ENCODE measurements at regions not wholly inside any gene's neighbourhood (a gene's known extent, or its start where the extent isn't known, plus 50 kb on each side); places are given as distances from the start of the nearest gene placed in this dataset.

- POLR2A ChIA-PET, result no interaction called here
Observed at GRCh38 chr13:40399756-40400155, 266.7 kb downstream of the FOXO1 start.

GRCh38 chr13:40401911-40402776 is 264.3 kb downstream of the FOXO1 start:
- H3K4me3 ChIP-seq (ENCODE audit: low read depth, low read length), result no peak overlapping the region
- CTCF ChIA-PET, result interaction anchor here (1.2 kb wide), 2 partner anchors 10 to 266 kb away, joined by 3 read pairs; no protein-coding TSS in a partner anchor
- POLR2A ChIA-PET, result no interaction called here
- TF ChIP-seq CTCF (IDR thresholded peaks at IDR 0.05; ENCODE audit: insufficient read depth, low read depth, low read length), result no peak
- no peaks in the 10 kb centered on the region for H3K27me3 ChIP-seq (ENCODE audit: control insufficient read depth, insufficient read depth, low read length)
- no peaks in the 10 kb centered on the region for H3K36me3 ChIP-seq (ENCODE audit: control insufficient read depth, insufficient read depth, low read length)
- DNase-seq (ENCODE audit: low read depth), result peak; percentile 94

More at GRCh38 chr13:40399756-40400155, 266.7 kb downstream of the FOXO1 start:
- Histone ChIP-seq H3K4me3 (ENCODE audit: low read depth, low read length) (no peak overlapping the region), H3K36me3 (ENCODE audit: control insufficient read depth, insufficient read depth, low read length) (no peaks in the 10 kb centered on the region), H3K27me3 (ENCODE audit: control insufficient read depth, insufficient read depth, low read length) (no peaks in the 10 kb centered on the region)
- DNase-seq (ENCODE audit: low read depth), result no peak
- CTCF ChIA-PET, result no interaction called here
- TF ChIP-seq CTCF (IDR thresholded peaks at IDR 0.05; ENCODE audit: insufficient read depth, low read depth, low read length), result no peak

GRCh38 chr13:40402931-40403431 is 263.5 kb downstream of the FOXO1 start:
- DNase-seq (ENCODE audit: low read depth), result peak; percentile 14
- CTCF ChIA-PET, result interaction anchor here (1.2 kb wide), 2 partner anchors 9 to 266 kb away, joined by 3 read pairs; no protein-coding TSS in a partner anchor
- POLR2A ChIA-PET, result no interaction called here
- Histone ChIP-seq H3K36me3 (ENCODE audit: control insufficient read depth, insufficient read depth, low read length) (no peaks in the 10 kb centered on the region), H3K27me3 (ENCODE audit: control insufficient read depth, insufficient read depth, low read length) (no peaks in the 10 kb centered on the region), H3K4me3 (ENCODE audit: low read depth, low read length) (no peak overlapping the region)
- TF ChIP-seq CTCF (IDR thresholded peaks at IDR 0.05; ENCODE audit: insufficient read depth, low read depth, low read length), result no peak

GRCh38 chr13:40403509-40404241 is 262.8 kb downstream of the FOXO1 start:
- ChIA-PET CTCF (no interaction called here), POLR2A (no interaction called here)
- no peaks in the 10 kb centered on the region for H3K36me3 ChIP-seq (ENCODE audit: control insufficient read depth, insufficient read depth, low read length)

More at GRCh38 chr13:40403509-40404241, 262.8 kb downstream of the FOXO1 start:
- H3K4me3 ChIP-seq (ENCODE audit: low read depth, low read length), result no peak overlapping the region
- TF ChIP-seq CTCF (IDR thresholded peaks at IDR 0.05; ENCODE audit: insufficient read depth, low read depth, low read length), result no peak
- no peak for DNase-seq (ENCODE audit: low read depth)
- H3K27me3 ChIP-seq (ENCODE audit: control insufficient read depth, insufficient read depth, low read length), result no peaks in the 10 kb centered on the region
